HG03521 (cell line): ENCODE measurements at regions not wholly inside any gene's neighbourhood (a gene's known extent, or its start where the extent isn't known, plus 50 kb on each side); places are given as distances from the start of the nearest gene placed in this dataset.

Experiments
- ATAC-seq: cut with Tn5 transposase; IDR thresholded peaks from one replicate; pipeline ENCODE4 v1.9.1; 2021; ENCODE audit warnings: mild to moderate bottlenecking, moderate library complexity; ENCODE audit not compliant: unreplicated experiment

DNA sequence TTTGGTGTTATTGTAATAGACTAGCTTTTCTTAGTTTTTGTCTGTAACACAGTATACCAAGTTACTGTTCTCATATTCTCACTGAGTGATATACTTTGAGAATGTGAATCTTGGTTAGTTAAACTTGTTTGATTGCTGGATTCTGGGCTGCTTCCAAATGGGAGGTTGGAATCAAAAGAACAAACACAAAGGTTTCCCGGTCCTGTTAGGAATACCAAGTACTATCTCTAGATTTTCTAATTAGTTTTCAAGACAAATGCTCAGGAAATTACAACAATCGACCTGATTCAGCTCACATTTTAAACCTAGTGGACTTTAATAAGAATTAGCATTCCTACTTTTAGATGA, 244.3 kb downstream of the CSNK1G3 start:
- no peak for ATAC-seq

DNA sequence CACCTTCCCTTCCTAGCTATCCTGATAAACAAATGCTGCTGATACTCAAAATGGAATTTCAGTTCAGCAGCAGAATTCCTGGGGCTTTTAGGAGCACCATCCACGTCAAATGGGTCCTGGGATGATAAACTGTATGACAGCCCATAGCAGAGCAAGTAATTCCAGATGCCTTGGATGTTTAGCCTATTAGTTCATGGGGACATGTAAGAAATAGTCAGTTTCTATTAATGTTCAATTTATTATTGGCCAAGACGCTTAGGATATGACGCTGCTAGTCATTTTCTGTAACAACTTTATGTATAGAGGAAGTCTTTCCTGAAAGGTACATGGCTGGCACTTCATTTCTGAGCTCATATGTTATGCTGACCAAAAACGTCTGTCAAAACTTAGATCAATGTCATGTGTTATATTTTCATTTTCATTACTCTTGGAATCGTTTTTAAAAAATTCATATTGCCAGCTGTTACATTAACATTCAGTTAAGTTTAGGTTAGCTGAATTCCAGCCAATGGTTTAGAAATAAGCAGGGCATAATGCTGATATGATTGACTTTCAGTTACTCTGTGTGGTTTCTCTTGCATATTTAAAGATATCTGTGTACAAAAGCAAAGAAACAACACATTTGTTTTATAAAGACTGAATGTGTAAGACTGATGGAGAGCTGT, 243.8 kb downstream of the CSNK1G3 start:
- no peak for ATAC-seq

DNA sequence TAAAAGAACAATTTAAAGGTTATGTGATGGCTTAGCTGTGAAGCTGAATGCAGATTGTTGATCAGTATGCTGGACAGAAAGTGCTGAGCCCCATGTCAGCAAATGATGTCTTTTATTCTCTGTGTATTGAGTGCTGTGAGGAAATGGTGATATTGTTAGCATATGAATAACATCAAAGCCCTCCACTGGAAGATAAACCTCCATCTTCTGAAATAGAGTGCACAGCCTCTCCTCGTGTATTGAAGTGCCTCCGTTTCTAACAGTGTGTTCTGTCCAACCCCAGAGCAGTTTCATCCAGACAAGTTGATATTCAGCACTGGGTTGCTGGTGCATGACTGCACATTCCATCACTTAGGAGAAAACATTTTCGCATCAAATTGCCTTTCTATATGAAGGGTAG, 242.9 kb downstream of the CSNK1G3 start:
- ATAC-seq, result no peak

DNA sequence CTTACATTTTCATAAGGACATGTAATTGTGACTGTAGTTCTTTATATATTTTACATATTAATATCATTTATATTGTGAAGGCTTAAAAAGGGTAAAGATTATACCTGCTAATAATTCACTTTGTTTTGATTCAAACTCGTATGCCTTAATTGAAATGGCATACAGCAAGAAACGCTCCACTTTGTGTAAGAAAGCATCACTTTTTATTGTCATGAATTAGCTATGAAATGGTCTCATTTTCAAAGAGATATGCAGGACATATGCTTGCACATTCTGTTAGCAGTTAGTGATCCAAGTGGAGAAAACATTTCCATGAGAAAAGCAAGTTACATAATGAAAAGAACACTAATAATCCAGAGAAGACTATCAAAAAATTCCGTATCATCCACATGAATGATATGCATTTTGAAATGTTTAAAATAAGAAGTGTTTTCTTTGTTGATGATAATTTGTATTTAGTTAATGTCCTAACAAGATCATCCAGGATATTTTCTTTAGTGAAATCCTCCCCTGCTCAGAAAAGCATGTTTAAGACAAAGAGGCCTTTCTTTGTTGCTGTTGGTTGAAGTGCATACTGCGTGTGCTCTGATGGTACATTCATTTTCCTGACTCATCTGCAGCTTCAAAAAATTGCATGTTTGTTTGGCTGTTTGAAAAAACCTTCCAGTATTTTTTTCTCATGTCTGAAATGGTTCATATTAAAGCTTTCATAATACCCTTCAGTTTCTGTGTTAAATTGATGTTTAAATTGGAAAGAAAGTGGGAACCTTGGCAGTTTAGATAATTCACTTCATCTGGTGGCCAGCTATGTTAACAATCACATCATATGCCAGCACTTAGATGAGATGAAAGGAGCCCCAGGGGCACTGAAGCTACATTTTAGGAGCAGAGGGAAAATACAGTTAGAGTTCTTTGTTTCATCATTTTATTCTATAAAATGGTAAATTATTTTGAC, 242.2 kb downstream of the CSNK1G3 start:
- ATAC-seq, result no peak

DNA sequence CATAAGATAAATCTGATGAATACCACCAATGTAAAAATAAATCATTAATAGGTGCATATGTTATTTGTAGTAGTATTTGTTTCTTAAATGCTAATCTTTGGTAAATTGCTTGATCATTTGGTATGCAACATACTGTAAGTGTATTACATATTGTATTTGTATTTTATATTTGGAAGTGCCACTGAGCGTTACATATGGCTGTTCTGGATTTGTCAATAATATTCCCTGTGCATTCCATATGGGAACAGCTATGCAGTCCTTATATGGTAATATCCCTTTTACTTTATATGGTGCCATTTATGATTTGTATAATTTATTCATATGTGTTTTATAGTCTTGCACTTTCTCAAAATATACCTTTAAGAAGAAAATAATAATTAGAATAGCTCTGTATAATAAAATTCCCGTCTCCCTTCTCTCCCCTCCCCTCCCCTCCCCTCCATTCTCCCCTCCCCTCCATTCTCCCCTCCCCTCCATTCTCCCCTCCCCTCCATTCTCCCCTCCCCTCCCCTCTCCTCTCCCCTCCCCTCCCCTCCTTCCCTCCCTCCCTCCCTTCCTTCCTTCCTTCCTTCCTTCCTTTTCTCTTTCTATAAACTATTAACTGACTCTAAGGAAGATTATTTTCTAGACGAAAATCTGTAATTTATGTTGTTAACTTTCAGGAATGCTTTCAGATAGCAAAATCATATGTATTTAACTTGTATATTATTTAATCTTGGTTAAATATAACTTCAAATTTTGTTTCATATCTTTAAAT, 241.4 kb downstream of the CSNK1G3 start:
- ATAC-seq, result no peak

DNA sequence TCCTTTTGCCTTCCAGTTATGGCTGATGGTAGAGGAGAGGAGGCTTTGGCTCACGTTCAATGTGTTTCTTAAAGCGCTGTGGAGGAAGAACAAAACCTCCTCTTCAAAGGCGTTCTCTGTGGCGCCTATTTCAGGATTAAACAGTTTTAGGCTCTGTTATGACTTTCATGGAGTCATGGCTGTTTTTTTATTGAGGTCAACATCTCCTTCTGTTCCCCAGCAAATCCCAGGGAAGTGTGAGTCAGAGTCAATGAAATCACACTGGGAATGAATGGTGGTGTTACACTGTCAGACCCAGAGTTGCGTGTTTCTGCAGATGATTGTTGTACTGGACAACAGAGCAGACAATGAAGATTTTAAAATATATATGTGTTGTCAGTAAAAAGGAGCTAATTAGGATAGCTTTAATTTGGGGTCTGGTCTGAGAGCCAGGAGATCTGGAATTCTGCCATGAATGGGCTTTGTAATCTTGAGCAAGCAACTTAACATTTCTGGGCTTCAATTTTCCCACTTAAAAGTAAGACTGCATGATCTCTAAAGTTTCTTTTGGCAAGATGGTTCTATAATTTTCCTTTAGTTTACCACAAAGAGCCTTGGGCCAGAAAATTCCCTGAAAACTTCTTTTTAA, 240.7 kb downstream of the CSNK1G3 start:
- ATAC-seq, result no peak

DNA sequence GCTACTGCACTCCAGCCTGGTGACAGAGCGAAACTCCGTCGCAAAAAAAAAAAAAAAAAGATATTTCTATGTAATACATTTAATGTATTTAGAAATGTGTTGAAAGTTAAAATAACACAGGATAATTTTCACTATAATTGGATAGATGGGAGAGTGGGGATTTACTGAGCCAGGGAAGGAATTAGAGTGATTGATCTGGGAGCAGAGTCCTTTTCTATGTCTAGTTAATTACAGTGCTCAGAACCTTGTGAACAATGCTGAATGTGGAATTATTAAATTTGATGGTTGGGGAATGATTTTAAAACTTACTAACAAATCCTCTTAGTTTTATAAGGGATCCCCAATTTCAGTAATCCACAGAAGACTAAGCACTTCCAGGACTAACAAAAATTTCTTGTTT, 239.7 kb downstream of the CSNK1G3 start:
- ATAC-seq, result no peak

DNA sequence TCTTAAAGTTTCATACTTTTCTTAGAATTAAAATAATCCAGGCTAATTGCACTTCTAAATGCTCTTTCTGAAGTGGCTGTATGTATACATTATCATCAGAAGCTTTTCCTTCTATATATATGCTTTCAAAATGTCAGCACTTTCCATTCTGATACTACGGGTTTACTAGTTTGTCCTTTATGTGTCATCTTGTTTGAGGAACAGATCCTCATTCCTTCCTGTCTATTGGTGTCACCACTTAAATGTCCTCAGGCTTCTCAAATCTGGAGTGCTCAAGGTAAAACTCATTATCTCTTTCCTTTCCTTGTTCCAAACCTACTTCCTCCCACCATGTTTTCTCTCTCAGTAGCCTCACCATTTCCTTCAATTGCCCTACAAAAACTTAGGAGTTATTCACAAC, 236.3 kb downstream of the CSNK1G3 start:
- no peak for ATAC-seq

DNA sequence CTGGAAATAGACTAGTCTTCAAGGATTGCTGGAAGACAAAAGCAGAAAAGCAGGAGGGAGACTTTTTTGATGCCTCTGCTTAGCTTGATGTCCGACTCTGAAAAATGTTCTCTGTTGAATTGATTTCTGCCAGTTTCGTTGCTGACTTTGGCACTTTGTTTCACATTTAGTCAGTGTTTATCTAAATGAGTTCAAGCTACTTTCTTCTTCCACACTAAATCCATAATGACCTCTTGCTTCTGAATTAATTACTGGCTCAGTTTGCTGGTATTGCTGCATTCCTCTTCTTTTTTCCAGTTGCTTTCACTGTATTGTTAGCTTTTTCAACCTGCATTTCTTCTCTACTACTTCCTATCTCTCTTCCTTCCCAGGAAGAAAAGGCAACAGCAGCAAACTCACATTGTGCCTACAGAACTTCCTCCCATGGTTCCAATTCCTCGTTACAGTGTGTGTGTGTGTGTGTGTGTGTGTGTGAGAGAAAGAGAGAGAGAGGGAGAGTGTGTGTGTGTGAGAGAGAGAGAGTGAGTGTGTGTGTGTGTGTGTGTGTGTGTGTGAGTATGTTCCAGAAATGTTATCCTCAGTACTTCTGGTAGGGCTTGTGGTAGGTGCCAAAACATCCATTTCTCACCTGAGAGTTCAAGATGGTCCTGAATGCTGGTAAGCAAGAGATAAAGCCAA, 234.8 kb downstream of the CSNK1G3 start:
- ATAC-seq, result no peak

DNA sequence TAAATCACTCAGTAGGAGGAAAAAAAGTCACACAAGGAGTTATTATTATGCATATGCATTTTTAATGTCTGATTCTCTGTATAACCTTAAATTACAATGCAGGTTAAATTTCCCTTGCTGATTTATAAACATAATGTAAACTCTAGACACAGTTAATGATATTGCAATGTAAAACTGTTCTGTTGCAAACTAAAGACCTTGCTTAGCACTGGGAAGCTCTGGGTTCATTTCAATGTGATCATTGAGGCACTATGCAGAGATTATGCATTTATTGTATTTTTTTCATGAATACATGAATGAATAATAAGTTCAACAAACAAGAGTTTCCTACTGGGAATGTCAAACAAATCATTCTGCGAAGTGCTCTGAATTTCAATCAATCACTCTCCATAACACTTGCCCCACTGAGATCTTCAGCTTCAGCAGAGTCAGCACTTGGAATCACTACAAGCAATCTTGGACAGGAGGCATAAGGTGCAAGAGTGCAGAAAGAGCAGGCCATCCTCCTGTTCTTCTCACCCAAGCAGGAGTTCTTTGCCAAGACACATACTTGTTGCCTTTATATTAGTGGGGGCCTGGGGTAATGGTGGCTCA, 232.1 kb downstream of the CSNK1G3 start:
- no peak for ATAC-seq

DNA sequence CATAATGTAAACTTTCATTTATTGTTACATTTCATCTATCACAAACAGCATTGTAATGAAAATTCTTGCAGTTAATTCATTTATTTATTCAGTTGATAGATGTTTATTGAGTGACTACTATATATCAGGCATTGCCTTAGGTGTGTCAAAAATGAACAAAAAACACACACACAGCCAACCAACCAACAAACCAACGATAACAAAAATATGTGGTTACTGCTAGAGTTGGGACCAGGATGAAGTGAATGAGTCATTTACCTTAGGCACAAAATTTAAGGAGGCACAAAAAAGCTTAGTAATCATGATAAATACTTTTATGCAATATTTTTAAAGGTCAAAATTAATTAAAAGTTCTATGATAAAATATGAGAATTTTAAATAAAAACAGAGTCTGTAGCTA, 223.4 kb downstream of the CSNK1G3 start:
- no peak for ATAC-seq

DNA sequence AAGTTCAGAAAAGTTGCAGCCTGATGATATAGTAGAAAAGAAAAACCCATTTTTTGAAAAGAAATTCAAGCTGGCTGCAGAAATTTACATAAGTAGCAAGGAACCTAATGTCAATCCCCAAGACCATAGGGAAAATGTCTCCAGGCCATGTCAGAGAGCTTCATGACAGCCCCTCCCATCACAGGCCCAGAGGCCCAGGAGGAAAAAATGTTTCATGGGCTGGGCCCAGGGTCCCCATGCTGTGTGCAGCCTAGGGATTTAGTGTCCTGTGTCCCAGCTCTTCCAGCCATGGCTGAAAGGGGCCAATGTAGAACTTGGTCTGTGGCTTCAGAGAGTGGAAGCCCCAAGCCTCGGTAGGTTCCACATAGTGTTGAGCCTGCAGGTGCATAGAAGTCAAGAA, 220.3 kb downstream of the CSNK1G3 start:
- ATAC-seq, result no peak

DNA sequence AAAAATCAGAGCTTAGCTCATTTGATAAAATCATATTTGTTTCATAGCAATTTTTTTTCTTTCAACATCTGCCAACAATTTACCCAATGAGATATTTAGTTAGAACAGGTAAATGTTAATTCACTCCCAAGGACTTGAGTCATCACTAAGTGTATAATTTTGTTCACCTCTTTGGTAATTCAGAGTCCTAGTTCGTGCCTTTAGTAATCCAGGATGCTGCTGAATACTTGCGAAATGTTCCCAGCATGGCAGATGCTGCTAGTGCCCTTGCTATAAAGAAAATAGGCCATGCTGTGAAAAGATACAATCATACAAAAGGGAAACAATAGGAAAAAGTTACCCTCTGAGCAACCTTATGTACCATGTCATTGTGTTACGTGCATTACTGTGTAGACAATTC, 210.5 kb downstream of the CSNK1G3 start:
- ATAC-seq, result no peak

DNA sequence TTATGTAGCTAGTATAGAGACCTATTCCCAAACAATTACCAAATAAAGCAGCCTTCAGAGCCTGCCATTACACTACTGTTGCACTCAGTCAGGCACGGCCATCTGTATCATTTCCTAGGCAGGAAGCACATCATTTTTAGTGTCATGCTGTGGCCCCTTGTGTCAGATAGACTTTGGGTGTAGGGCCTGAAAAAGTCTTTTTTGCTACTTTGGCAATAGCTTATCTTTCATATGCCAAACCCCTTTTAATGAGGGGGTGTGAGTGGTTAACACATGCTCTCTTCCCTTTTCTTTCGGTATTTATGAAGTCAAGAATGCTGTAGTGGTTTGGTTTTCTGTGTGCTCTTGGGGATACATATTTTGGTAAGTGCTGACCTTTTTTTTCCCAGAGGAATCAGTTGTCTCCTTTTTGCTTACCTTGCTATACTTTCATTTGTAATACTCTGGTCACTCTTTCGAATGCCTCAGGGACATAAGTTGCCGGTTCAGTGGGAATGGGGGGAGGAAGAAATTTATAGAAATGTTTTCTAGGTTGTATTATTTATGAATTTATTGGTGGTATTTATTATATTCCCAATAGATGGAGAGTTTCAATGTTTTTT, 209.8 kb downstream of the CSNK1G3 start:
- no peak for ATAC-seq

DNA sequence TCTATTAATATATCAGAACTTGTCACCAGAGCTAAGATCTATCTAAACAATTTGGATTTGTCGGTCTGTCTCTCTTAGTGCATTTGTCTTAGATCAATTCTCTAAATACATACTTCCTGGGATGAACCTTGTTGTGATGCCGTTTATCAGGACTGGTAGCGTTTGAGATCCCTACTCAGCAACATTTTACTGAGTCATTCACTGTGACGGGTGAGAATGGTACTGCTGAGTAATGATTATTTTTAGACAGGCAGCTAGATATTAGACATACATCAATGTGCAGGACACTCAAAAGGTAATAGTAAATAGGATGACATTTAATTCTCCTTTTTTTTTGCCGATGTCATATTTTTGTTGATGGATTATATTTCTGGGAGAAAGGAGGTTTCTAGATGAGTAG, 209.0 kb downstream of the CSNK1G3 start:
- no peak for ATAC-seq

DNA sequence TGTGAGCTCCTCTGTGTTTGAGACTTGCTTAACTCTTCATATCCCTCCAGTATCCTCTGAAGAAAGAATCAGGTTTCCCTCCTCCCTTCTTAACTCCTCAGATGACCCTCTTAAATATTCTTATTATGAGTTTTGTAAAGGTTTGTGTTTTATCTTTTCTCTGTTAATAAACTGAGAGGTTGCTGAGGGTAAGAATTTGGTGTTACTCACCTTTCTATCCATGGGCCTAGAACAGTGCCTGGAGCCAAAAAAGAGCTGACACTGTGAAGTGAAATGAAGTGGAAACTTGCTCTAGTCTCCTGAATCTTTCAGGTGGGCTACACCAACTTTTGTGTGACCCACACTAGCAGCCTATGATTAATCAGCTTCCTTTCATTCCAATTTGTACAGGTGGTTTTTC, 208.4 kb downstream of the CSNK1G3 start:
- no peak for ATAC-seq

DNA sequence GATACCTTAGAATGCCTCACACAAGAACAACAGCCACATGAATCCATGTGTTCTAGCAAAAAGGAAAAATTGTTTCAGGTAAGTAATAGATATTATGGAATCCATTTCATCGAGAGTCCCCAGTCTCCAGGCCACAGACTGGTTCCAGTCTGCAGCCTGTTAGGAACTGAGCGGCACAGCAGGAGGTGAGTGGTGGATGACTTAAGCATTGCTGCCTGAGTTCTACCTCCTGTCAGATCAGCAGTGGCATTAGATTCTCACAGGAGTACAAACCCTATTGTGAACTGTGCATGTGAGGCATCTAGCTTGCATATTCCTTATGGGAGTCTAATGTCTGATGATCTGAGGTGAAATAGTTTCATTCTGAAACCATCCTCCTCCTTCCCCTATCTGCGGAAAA, 207.0 kb downstream of the CSNK1G3 start:
- no peak for ATAC-seq

DNA sequence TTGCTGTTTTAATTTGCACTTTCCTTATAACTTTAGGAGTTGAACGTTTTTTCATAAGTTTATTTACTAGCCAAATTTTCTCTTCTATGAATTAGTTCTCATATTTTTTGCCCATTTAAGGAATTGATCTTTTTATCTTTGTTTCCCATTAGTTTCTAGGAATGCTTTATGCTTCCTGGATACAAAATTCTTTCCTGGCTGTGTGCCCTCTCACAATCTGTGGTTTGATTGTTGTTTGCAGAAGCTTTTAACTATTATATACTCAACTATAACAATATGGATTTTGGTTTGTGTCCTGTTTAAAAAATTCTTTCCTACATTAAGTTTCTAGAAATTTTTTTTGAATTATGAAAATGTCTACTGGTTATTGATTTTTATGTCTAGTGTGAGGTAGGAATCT, 206.3 kb downstream of the CSNK1G3 start:
- ATAC-seq, result no peak

DNA sequence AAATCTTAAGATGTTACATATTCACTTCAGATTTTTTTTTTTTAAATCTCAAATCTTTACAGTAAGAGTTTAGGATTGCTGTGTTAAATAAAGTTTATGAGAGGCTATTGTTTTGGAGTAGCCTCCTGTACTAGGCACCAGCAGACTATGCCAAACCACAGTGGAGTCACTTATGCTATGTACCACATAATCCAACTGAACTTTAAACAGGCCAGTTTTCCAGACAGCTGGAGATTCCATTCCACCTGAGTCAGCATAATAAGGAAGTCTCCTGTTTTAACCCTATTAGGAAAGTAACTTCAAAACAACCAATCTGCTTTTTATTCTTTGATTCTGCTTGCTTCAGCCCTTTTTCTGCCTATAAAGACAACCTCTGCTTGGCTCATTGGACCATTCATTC, 205.2 kb downstream of the CSNK1G3 start:
- no peak for ATAC-seq

DNA sequence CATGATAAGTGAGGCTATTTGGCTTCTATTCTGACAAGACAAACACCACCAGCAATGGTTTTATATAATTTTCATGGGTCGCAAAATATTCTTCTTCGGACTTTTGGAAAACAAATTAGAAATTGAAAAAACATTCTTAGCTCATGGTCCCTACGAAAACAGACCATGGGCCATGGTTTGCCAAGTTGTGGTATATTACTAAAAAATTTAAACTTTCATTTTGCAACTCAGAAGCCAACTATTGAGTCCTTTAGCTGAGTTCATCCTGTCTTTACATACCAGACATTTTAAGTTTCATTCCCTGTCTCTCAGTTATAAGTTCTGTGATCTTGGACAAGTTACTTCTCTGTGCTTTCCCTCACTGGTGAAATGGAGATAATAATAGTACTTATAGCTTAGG, 198.1 kb downstream of the CSNK1G3 start:
- no peak for ATAC-seq
